ENCODE measurements at regions not wholly inside any gene's neighbourhood (a gene's known extent, or its start where the extent isn't known, plus 50 kb on each side); places are given as distances from the start of the nearest gene placed in this dataset.

DNA sequence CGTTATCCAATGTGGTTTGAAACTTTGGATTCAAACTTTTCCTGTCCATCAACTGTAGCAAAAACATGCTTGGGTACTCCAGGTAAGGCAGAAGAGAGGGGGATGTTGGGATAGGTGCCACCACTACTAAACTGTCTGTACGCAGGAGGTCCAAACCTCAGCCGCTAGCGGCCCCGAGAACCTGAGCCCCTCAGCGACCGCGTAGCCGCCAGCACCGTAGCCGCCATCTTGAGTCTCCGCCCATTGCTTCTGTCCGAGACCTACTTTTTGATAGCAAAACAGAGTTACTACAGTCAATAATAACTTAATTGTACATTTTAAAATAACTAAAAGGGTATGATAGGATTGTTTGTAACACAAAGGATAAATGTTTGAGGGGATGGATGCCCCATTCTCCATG is 119.9 kb upstream of the GRID2 start:
- no peak for TF ChIP-seq GATA3 (IDR thresholded peaks at IDR 0.05; ENCODE audit: low read depth, low read length)
- no peak for TF ChIP-seq GATA2 (IDR thresholded peaks at IDR 0.05; ENCODE audit: low read depth, low read length)

Data from SH-SY5Y (cell line).